Uterus (tissue), 3 donors: ENCODE measurements at regions not wholly inside any gene's neighbourhood (a gene's known extent, or its start where the extent isn't known, plus 50 kb on each side); places are given as distances from the start of the nearest gene placed in this dataset.

Experiments used
- DNase-seq, 2 donors: peaks; one replicate each; pipeline ENCODE4 v3.0.0-alpha.2; 2019 to 2020
- H3K27ac ChIP-seq, 2 donors: fragments of 200-600 bp; sonication (generic); 1 replicate in 1 of 2; 2 replicates in 1 of 2; pipeline ENCODE4 v1.5.1; 2016 to 2018
- H3K27me3 ChIP-seq, 2 donors: fragments of 200-600 bp; sonication (generic); one replicate each; pipeline ENCODE4 v1.5.1; 2018 to 2019; ENCODE audit warnings: control low read depth in 1 of 2
- H3K36me3 ChIP-seq, 2 donors: fragments of 200-600 bp; sonication (generic); one replicate each; pipeline ENCODE4 v1.5.1; 2019; ENCODE audit warnings: control low read depth in 1 of 2
- H3K4me1 ChIP-seq, 2 donors: fragments of 200-600 bp; sonication (generic); one replicate each; pipeline ENCODE4 v1.5.1; 2018 to 2019; ENCODE audit warnings: control low read depth in 1 of 2
- H3K4me3 ChIP-seq, 2 donors: fragments of 200-600 bp; sonication (generic); 1 replicate in 1 of 2; 2 replicates in 1 of 2; pipeline ENCODE4 v1.5.1; 2018 to 2019; ENCODE audit warnings: mild to moderate bottlenecking in 1 of 2
- H3K9me3 ChIP-seq, 2 donors: fragments of 200-600 bp; sonication (generic); one replicate each; pipeline ENCODE4 v1.5.1; 2019; ENCODE audit warnings: control low read depth in 1 of 2
- POLR2A ChIP-seq, 2 donors: fragments of 450-650 bp; IDR thresholded peaks; one replicate each; pipeline ENCODE4 v1.6.1; 2016; ENCODE audit warnings: antibody characterized with exemption in 2 of 2, mild to moderate bottlenecking in 1 of 2, moderate library complexity in 1 of 2
- intact Hi-C: fragments of 100-400 bp; cut with DNase I; formaldehyde crosslinking; loops from one replicate; pipeline ENCODE4 v1.15.1; 2023; ENCODE audit warnings: low total_unique reads
- TF ChIP-seq, protein P1 (sequence below), 4 experiments: fragments of 200-600 bp in 2 of 4; fragments of 450-650 bp in 2 of 4; sonication (generic) in 2 of 4; IDR thresholded peaks; one replicate each; pipeline ENCODE4 v1.5.1; 2016 to 2019; ENCODE audit warnings: antibody characterized with exemption in 4 of 4, mild to moderate bottlenecking in 2 of 4, moderate library complexity in 1 of 4
- donor health status: DM: yes; HTN: yes; CAD: no.

DNA sequence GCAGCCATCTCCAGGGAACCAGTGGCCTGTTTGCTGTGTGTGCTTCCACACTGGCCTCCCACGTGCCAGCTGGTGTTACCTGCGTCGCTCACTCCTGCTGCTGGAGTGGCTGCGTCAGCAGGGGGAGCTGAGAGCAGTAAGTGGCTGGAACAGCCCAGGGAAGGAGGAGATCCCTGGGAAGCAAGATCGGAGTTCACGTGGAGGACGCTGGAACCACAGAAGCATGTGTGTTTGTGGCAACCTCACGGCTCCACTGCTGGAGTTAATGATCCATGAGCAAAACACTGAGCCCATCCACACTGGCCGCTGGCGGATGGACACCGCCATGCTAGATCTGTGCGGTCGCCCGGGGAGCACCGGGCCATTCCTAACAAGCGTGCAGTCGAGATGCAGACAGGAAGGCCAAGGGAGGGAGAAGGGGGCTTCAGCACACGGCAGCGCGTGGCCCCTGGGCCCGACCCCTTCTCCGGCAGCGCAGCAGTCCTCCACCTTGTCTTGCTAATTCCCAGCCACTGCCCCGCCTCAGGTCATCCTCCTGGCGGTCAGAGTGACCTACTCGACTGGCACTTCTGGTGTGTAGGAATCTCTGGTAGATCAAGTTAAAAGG, 68.5 kb upstream of the EEPD1 start:
- TF ChIP-seq, protein P1, sequence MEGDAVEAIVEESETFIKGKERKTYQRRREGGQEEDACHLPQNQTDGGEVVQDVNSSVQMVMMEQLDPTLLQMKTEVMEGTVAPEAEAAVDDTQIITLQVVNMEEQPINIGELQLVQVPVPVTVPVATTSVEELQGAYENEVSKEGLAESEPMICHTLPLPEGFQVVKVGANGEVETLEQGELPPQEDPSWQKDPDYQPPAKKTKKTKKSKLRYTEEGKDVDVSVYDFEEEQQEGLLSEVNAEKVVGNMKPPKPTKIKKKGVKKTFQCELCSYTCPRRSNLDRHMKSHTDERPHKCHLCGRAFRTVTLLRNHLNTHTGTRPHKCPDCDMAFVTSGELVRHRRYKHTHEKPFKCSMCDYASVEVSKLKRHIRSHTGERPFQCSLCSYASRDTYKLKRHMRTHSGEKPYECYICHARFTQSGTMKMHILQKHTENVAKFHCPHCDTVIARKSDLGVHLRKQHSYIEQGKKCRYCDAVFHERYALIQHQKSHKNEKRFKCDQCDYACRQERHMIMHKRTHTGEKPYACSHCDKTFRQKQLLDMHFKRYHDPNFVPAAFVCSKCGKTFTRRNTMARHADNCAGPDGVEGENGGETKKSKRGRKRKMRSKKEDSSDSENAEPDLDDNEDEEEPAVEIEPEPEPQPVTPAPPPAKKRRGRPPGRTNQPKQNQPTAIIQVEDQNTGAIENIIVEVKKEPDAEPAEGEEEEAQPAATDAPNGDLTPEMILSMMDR (IDR thresholded peaks at IDR 0.05), result peak; percentile 10 to 51 (median 35)
- TF ChIP-seq POLR2A (IDR thresholded peaks at IDR 0.05), result no peak
- Histone ChIP-seq H3K4me1 (no peaks in the 10 kb centered on the region), H3K9me3 (no peaks in the 10 kb centered on the region), H3K4me3 (no peak overlapping the region), H3K27me3 (no peaks in the 10 kb centered on the region), H3K36me3 (no peaks in the 10 kb centered on the region), H3K27ac (no peak overlapping the region)
- intact Hi-C loops, result no loop called here
- DNase-seq, result peak in 1 of 2 donors; percentile 26

DNA sequence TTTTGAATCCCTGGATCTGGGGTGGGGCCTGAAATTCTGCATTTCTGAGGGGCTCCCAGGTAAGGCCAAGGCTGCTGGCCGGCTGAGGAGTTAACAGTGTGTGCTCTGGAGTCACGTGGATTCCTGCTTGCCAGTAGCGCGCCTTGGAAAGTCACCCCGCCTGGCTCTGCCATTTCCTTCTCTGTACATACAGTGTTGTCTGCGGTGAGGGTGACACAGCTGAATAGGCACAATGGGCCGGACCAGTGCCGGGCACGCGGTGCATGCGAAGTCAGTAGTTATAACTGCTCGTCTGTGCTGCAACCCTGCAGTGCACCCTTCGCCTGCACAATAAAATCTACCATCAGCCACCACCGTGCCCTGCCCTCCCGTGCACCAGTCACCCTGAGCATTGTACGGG, 68.0 kb upstream of the EEPD1 start:
- Histone ChIP-seq H3K9me3 (no peaks in the 10 kb centered on the region), H3K36me3 (no peaks in the 10 kb centered on the region), H3K4me3 (no peak overlapping the region), H3K27me3 (no peaks in the 10 kb centered on the region), H3K4me1 (no peaks in the 10 kb centered on the region), H3K27ac (no peak overlapping the region)
- intact Hi-C loops, result no loop called here
- no peak for DNase-seq
- no peak for TF ChIP-seq POLR2A (IDR thresholded peaks at IDR 0.05)
- TF ChIP-seq, protein P1 (IDR thresholded peaks at IDR 0.05), result no peak

DNA sequence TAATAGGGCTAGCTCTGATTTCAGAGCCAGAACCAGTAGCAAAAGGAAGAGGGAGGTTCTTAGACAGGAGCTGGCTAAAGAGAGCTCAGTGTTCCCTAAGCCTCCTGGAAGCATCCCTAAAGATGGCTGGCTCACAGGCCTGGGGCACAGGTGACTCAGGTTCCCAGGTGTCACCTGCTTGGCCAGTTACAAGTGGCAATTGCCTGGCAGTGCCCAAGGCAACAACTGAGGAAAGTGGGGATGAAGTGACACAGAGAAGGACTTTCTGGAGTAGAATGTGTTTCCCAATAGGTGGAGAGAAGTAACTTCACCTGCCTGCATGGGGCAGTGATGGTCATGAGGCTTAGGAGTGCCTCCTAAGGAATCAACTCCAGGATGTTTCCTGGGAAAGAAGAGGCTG, 66.5 kb upstream of the EEPD1 start:
- intact Hi-C loops, result no loop called here
- no peaks in the 10 kb centered on the region for H3K9me3 ChIP-seq
- H3K36me3 ChIP-seq, result no peaks in the 10 kb centered on the region
- no peak overlapping the region for H3K27ac ChIP-seq
- no peak for DNase-seq
- no peak overlapping the region for H3K4me3 ChIP-seq
- no peaks in the 10 kb centered on the region for H3K4me1 ChIP-seq
- TF ChIP-seq, protein P1 (IDR thresholded peaks at IDR 0.05), result no peak
- no peak for TF ChIP-seq POLR2A (IDR thresholded peaks at IDR 0.05)
- H3K27me3 ChIP-seq, result no peaks in the 10 kb centered on the region

DNA sequence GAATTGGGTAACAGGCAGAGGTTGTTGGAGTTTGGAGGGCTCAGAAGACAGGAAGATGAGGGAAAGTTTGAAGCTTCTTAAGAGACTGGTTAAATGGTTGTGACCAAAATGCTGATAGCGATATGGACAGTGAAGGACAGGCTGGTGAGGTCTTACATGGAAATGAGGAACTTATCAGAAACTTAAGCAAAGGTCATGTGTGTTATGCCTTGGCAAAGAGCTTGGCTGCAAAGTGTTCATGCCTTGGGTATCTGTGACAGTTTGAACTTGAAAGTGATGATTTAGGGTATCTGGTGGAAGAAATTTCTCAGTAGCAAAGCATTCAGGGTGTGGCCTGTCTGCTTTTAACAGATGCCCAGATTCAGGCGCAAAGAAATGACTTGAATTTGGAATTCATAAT, 64.5 kb upstream of the EEPD1 start:
- no peak for TF ChIP-seq POLR2A (IDR thresholded peaks at IDR 0.05)
- TF ChIP-seq, protein P1 (IDR thresholded peaks at IDR 0.05), result no peak
- Histone ChIP-seq H3K36me3 (no peaks in the 10 kb centered on the region), H3K27ac (no peak overlapping the region), H3K9me3 (no peaks in the 10 kb centered on the region), H3K4me1 (no peaks in the 10 kb centered on the region), H3K27me3 (no peaks in the 10 kb centered on the region), H3K4me3 (no peak overlapping the region)
- intact Hi-C loops, result no loop called here
- DNase-seq, result no peak

DNA sequence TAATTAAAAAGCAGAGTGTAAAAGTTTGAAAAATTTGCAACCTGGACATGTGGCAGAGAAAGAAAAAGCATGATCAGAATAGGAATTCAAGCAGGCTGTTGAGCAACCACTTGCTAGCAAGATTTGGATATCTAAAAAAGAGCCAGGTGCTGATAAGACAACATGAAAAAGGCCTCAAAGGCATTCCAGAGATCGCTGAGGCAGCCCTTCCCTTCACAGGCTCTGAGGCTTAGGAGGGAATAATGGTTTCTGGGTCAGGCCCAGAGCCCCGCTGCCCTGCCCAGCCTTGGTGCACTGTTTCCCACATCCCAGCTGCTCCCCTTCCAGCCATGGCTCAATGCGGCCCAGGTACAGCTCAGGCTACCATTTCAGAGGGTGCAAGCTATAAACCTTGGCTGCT, 64.1 kb upstream of the EEPD1 start:
- TF ChIP-seq, protein P1 (IDR thresholded peaks at IDR 0.05), result no peak
- no peak for TF ChIP-seq POLR2A (IDR thresholded peaks at IDR 0.05)
- no peak for DNase-seq
- no peak overlapping the region for H3K4me3 ChIP-seq
- no peaks in the 10 kb centered on the region for H3K9me3 ChIP-seq
- no peaks in the 10 kb centered on the region for H3K4me1 ChIP-seq
- no peaks in the 10 kb centered on the region for H3K27me3 ChIP-seq
- H3K27ac ChIP-seq, result no peak overlapping the region
- H3K36me3 ChIP-seq, result no peaks in the 10 kb centered on the region
- intact Hi-C loops, result no loop called here
